ENCODE measurements at regions not wholly inside any gene's neighbourhood (a gene's known extent, or its start where the extent isn't known, plus 50 kb on each side); places are given as distances from the start of the nearest gene placed in this dataset.
"Not testable (repeated sequence)": the region's sequence is repeated elsewhere in the genome, so short reads cannot be mapped to it uniquely, and the experiment has no call there.

- DNase-seq = no peak
These were observed 624.8 kb upstream of the ADGRL3 start for GRCh38 chr4:60575336-60575735.

- no peak for DNase-seq
These were observed 620.8 kb upstream of the ADGRL3 start for GRCh38 chr4:60579335-60579734.

- DNase-seq = no peak
These were observed 618.1 kb upstream of the ADGRL3 start for GRCh38 chr4:60581919-60582536.

GRCh38 chr4:60588556-60588955 is 611.6 kb upstream of the ADGRL3 start:
- DNase-seq = no peak

- no peak for DNase-seq
These were observed 610.7 kb upstream of the ADGRL3 start for GRCh38 chr4:60589425-60589824.

GRCh38 chr4:60590116-60590515 is 610.0 kb upstream of the ADGRL3 start:
- DNase-seq = no peak

- DNase-seq = no peak
These were observed 594.3 kb upstream of the ADGRL3 start for GRCh38 chr4:60605646-60606354.

GRCh38 chr4:60611762-60612496 is 588.2 kb upstream of the ADGRL3 start:
- no peak for DNase-seq

- no peak for DNase-seq
These were observed 582.4 kb upstream of the ADGRL3 start for GRCh38 chr4:60617731-60618130.

- no peak for DNase-seq
These were observed 580.4 kb upstream of the ADGRL3 start for GRCh38 chr4:60619531-60620305.

- no peak for DNase-seq
These were observed 562.1 kb upstream of the ADGRL3 start for GRCh38 chr4:60637976-60638375.

- DNase-seq = no peak
These were observed 551.4 kb upstream of the ADGRL3 start for GRCh38 chr4:60648774-60649173.

GRCh38 chr4:60652933-60653332 is 547.2 kb upstream of the ADGRL3 start:
- no peak for DNase-seq

- DNase-seq = no peak
These were observed 544.8 kb upstream of the ADGRL3 start for GRCh38 chr4:60655356-60655755.

- DNase-seq = no peak
These were observed 544.0 kb upstream of the ADGRL3 start for GRCh38 chr4:60656171-60656570.

GRCh38 chr4:60657041-60657440 is 543.1 kb upstream of the ADGRL3 start:
- no peak for DNase-seq

- DNase-seq = no peak
These were observed 542.3 kb upstream of the ADGRL3 start for GRCh38 chr4:60657807-60658206.

- no peak for DNase-seq
These were observed 536.4 kb upstream of the ADGRL3 start for GRCh38 chr4:60663769-60664168.

GRCh38 chr4:60682901-60683300 is 517.2 kb upstream of the ADGRL3 start:
- DNase-seq = no peak

- DNase-seq = no peak
These were observed 516.8 kb upstream of the ADGRL3 start for GRCh38 chr4:60683357-60683756.

- DNase-seq = no peak
These were observed 516.2 kb upstream of the ADGRL3 start for GRCh38 chr4:60683973-60684372.

GRCh38 chr4:60696062-60696461 is 504.1 kb upstream of the ADGRL3 start:
- not testable (repeated sequence) for DNase-seq

GRCh38 chr4:60709061-60709460 is 491.1 kb upstream of the ADGRL3 start:
- no peak for DNase-seq

Data from NCI-H1048 (cell line).